C4-2B (cell line): ENCODE measurements at regions not wholly inside any gene's neighbourhood (a gene's known extent, or its start where the extent isn't known, plus 50 kb on each side); places are given as distances from the start of the nearest gene placed in this dataset.

Experiments
- H3K27ac ChIP-seq: fragments of 450-650 bp; 2 replicates; pipeline ENCODE4 v1.5.1; 2017
- ZFX ChIP-seq: fragments of 450-650 bp; IDR thresholded peaks from 2 replicates; pipeline ENCODE4 v1.6.1; 2017
- TF ChIP-seq, protein P1 (sequence below): fragments of 450-650 bp; conservative IDR thresholded peaks from 2 replicates; pipeline ENCODE4 v1.5.1; 2017; ENCODE audit warnings: mild to moderate bottlenecking

DNA sequence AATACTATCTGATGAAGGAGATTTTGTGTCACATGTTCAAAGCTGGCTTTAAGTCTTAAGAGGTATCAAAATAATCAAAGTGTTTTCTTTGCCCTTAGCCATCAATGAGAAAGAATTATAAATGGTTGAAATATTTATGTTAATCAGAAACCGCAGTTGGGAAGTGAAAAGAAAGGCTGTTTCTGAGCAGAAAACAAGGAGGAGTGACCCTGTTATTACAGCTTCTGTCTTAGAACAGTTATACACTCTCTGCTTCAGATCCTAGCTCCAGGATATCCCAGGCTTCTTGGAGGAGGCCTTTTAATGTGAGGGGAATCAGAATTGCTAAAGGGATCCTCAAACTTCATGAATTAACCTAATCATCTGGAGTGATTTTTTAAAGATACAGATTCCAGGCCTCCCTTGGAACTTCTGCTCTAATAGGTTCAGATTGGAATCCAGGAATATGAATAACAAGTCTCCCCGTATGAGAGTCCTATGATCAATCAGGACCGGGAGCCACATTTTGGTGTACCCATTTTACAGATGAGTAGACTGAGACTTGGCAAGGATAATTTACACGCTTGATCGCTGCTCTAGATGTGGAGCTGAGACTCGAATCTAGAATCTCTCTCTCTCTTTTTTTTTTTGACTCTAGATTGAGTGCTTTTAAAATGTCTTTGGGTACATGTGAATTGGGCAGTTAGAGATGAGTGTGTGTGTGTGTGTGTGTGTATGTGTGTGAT lies 50.8 kb upstream of the JAG1 start:
- TF ChIP-seq ZFX: no peak
- TF ChIP-seq, protein P1, sequence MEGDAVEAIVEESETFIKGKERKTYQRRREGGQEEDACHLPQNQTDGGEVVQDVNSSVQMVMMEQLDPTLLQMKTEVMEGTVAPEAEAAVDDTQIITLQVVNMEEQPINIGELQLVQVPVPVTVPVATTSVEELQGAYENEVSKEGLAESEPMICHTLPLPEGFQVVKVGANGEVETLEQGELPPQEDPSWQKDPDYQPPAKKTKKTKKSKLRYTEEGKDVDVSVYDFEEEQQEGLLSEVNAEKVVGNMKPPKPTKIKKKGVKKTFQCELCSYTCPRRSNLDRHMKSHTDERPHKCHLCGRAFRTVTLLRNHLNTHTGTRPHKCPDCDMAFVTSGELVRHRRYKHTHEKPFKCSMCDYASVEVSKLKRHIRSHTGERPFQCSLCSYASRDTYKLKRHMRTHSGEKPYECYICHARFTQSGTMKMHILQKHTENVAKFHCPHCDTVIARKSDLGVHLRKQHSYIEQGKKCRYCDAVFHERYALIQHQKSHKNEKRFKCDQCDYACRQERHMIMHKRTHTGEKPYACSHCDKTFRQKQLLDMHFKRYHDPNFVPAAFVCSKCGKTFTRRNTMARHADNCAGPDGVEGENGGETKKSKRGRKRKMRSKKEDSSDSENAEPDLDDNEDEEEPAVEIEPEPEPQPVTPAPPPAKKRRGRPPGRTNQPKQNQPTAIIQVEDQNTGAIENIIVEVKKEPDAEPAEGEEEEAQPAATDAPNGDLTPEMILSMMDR: no peak
- no peak overlapping the region for H3K27ac ChIP-seq

DNA sequence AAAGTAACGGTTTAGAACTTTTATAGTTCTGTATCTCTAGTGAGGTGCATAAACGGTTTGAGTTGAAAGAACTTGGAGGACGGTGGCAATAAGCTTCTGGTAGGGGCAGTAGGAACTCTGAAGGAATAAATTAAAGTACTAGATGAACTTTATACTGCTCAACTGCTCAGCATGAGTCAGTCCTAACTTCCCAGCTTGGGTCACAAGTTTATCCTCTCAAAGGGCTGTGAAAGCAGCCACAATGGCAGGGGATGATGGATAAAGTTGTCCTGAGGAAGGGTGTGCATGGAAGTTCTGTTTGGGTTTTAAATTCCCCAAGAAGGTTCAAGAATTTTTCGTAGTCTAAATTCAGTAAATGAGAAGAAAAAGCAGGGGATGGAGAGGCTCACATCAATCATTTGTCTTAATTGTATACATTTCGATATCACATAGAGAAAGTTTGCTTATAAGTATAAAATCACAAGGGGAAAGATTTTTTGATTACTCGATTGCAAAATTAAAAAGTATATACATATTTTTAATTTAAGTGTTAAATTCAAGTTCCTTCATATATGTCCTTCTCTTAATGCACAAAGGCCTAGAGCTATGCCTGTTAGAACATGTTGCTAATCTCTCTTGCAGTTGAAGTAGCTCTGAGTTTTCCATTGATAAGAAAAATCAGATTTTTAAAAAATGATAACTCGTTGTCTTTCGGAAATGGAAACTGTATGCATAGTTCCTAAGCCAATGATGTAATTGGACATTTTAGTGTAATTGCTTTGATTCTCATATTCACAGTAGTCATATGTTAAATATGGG lies 55.3 kb upstream of the JAG1 start:
- no peak for TF ChIP-seq ZFX
- TF ChIP-seq, protein P1: no peak
- no peak overlapping the region for H3K27ac ChIP-seq

DNA sequence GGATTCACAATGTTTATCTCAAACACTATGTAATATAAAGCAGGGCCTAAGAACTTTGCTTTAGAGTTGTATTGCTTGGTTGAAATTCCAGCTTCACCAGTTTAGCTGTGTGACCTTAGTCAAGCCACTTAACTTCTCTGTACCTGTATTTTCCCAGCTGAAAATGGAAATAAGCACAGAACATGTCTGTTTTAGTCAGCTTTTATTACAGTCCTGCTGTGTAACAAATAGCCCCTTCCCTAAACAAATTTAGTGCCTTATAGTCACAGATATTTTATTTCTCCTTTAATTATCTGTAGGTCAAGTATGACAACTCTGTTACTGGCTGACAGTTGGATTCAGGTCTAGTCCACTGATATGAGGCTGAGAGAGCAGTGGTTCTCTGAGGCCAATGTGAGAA lies 56.0 kb upstream of the JAG1 start:
- no peak overlapping the region for H3K27ac ChIP-seq
- TF ChIP-seq ZFX: no peak
- TF ChIP-seq, protein P1: no peak

DNA sequence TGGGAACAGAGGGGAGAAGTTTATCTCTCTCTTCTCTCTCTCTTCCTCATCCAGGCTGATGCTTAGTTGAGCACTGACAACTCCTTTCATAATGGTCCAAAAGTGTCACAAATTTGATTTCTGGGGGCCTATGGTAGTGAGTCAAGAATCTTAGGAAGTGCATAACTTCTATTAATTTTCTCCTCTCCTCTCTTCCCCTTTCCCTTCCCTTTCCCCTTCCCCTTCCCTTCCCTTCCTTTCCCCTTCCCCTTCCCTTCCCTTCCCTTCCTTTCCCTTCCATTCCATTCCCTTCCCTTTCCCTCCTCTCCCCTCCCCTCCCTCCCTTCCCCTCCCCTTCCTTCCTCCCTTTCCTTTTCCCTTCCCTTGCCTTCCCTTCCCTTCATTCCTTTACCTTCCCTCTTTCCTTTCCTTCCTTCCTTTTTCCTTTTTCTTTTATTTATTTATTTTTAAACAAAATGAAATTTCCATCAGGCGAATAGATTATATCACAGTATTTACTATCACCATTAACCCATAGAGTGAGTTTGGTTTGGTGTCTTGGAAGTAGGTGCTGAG lies 56.9 kb upstream of the JAG1 start:
- TF ChIP-seq, protein P1: no peak
- TF ChIP-seq ZFX: no peak
- H3K27ac ChIP-seq: no peak overlapping the region

DNA sequence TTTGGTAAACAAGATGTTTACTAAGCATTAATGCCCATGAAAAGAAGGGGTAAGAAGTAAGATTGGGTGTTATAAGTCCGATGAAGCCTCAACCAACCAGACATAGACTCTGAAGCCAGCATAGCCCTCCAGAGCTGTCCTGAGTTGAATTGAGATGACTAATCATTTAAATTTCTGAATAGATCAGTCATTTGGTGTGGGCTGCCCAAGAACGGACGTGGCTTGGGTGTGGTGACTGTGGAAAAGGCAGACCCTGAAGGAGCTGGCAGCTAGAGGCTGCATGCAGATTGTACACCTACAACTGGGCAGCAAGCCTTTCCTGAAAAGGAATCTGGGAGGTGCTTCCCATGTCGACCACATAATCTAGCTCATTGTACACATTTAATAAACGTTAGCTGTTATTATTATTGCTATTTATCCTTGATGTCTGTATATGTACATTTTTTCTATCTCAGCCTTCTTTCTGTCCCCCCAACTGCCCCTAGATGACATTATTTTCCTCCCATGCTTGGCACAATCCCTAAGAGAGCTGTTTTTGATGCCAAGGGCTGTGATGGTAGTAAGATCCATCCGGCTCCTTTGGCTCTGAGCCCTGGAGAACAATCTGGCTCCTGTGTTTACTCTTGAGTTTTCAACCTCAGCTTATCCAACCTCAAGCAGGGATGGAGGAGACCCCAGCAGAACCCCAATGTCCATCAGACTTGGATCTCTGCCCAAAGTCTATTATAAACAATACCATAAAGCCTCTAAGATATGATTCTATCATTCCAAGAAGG lies 57.6 kb upstream of the JAG1 start:
- no peak overlapping the region for H3K27ac ChIP-seq
- TF ChIP-seq ZFX: no peak
- TF ChIP-seq, protein P1: no peak

DNA sequence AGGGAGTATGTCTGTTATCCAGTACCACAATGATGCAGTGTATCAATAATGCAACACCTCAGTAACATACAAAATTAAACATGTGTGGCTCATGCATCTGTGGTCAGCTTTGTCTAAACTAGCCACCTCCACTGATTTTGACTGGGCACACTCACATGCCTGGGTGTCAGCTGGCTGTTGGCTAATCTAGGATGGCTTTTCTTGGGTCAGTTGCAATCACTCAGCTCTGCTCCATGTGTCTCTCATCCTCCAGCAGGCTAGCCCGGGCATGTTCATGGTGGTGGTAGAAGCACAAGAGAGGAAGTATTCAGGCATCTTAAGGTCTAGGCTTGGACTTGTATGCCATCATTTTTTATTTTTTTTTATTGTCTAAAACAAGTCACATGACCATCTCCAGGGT lies 59.3 kb upstream of the JAG1 start:
- no peak for TF ChIP-seq ZFX
- TF ChIP-seq, protein P1: no peak
- H3K27ac ChIP-seq: no peak overlapping the region
